Cardiac muscle cell (in vitro differentiated cells and primary cell): ENCODE measurements at regions not wholly inside any gene's neighbourhood (a gene's known extent, or its start where the extent isn't known, plus 50 kb on each side); places are given as distances from the start of the nearest gene placed in this dataset.

Experiments used
- DNase-seq, 2 donors: peaks; one replicate each; pipeline versions ENCODE4 v3.0.0 to v3.0.0-alpha.2; 2010 to 2017; ENCODE audit warnings: low read depth in 1 of 2, low spot score in 1 of 2
- H3K27ac ChIP-seq: fragments of 200-600 bp; sonication (generic); 2 replicates; pipeline ENCODE4 v1.5.1; 2016
- H3K27me3 ChIP-seq: fragments of 200-600 bp; sonication (generic); 2 replicates; pipeline ENCODE4 v1.6.0; 2016; ENCODE audit warnings: control low read depth
- H3K36me3 ChIP-seq: fragments of 200-600 bp; sonication (generic); 2 replicates; pipeline ENCODE4 v1.5.1; 2016; ENCODE audit warnings: control low read depth
- H3K4me1 ChIP-seq: fragments of 200-600 bp; sonication (generic); 2 replicates; pipeline ENCODE4 v1.8.1; 2017; ENCODE audit warnings: low read depth, mild to moderate bottlenecking, mixed run types
- H3K4me3 ChIP-seq: fragments of 200-600 bp; sonication (generic); 2 replicates; pipeline ENCODE4 v1.5.1; 2016; ENCODE audit warnings: mild to moderate bottlenecking
- H3K9me3 ChIP-seq: fragments of 200-600 bp; sonication (generic); 2 replicates; pipeline ENCODE4 v1.5.1; 2017; ENCODE audit warnings: low read depth, mild to moderate bottlenecking, control low read depth
- CTCF ChIP-seq: IDR thresholded peaks from 2 replicates; pipeline ENCODE4 v1.5.1; 2012; ENCODE audit warnings: low read depth, mild to moderate bottlenecking, low read length

- no peak for TF ChIP-seq CTCF
- no peaks in the 10 kb centered on the region for H3K27me3 ChIP-seq
- H3K36me3 ChIP-seq, result no peaks in the 10 kb centered on the region
- DNase-seq, result peak in 1 of 2 donors; percentile 34
- no peaks in the 10 kb centered on the region for H3K4me1 ChIP-seq
- no peak overlapping the region for H3K27ac ChIP-seq
- H3K9me3 ChIP-seq, result peaks cover 2% of the 10 kb centered on the region
- no peak overlapping the region for H3K4me3 ChIP-seq
Observed at GRCh38 chr13:110965038-110965754, 50.3 kb upstream of the ANKRD10 start.
